HCT116 (cell line): ENCODE measurements at regions not wholly inside any gene's neighbourhood (a gene's known extent, or its start where the extent isn't known, plus 50 kb on each side); places are given as distances from the start of the nearest gene placed in this dataset.

Experiments
- ATAC-seq: fragments of 200-7000 bp; cut with Tn5 transposase; 2 replicates; pipeline ENCODE4 v1.9.1; 2020; ENCODE audit warnings: mild to moderate bottlenecking, moderate library complexity
- BruUV-seq: library from RNA; stranded (reverse); fragments of 400-500 nt; replicated peaks from 2 replicates; lab custom pipeline; 2021; lab: Mats Ljungman, UMichigan
- CTCF ChIA-PET: fragments of 300-600 bp; sonication (Branson Sonifier 250); formaldehyde crosslinking; loops from one replicate; lab custom pipeline; 2021; ENCODE audit warnings: antibody characterized with exemption; lab: Charles Lee
- POLR2A ChIA-PET: fragments of 300-600, 350-600 bp; sonication (Branson Sonifier 250); formaldehyde crosslinking; loops from one replicate; lab custom pipeline; 2021; ENCODE audit warnings: antibody characterized with exemption; lab: Charles Lee
- RAD21 ChIA-PET, 2 experiments: fragments of 300-600 bp; sonication (Branson Sonifier 250); formaldehyde crosslinking; loops; one replicate each; lab custom pipeline; 2023; ENCODE audit warnings: low total read pairs in 2 of 2; ENCODE audit not compliant: uncharacterized antibody in 2 of 2, unreplicated experiment in 2 of 2, low non-redundant PET in 1 of 2; lab: Charles Lee
- DNase-seq: peaks from one replicate; pipeline ENCODE4 v3.0.0-alpha.2; 2010; ENCODE audit warnings: low read depth, low spot score
- H2AFZ ChIP-seq: fragments of 200-600 bp; shearing (Covaris generic), sonication (generic); 2 replicates; pipeline ENCODE4 v1.6.1; 2017; ENCODE audit warnings: low read depth, mixed run types, mixed read lengths, antibody characterized with exemption, low read length; ENCODE audit not compliant: poor library complexity, severe bottlenecking
- H3K27ac ChIP-seq: 2 replicates; pipeline ENCODE4 v1.5.1; 2012; ENCODE audit warnings: low read depth, low read length
- H3K27me3 ChIP-seq: fragments of 200-600 bp; sonication (generic); 2 replicates; pipeline ENCODE4 v1.6.1; 2016; ENCODE audit warnings: mixed run types, low read length, mixed read lengths; ENCODE audit not compliant: insufficient read depth
- H3K36me3 ChIP-seq, 2 experiments: fragments of 200-500 bp in 1 of 2; fragments of 200-600 bp in 1 of 2; sonication (Bioruptor generic) in 1 of 2; sonication (generic) in 1 of 2; 2 replicates each; pipeline versions ENCODE4 v1.5.1 to v1.6.1; 2014 to 2016; ENCODE audit warnings: low read length in 2 of 2, inconsistent platforms in 1 of 2, mixed read lengths in 1 of 2, mixed run types in 1 of 2; ENCODE audit not compliant: insufficient read depth in 2 of 2, control insufficient read depth in 1 of 2
- H3K4me1 ChIP-seq, 2 experiments: fragments of 200-600 bp in 1 of 2; sonication (generic) in 1 of 2; 2 replicates each; pipeline versions ENCODE4 v1.5.1 to v1.6.1; 2012 to 2017; ENCODE audit warnings: low read length in 2 of 2, inconsistent platforms in 1 of 2, mild to moderate bottlenecking in 1 of 2, mixed read lengths in 1 of 2, mixed run types in 1 of 2, moderate library complexity in 1 of 2; ENCODE audit not compliant: insufficient read depth in 2 of 2, control insufficient read depth in 1 of 2
- H3K4me2 ChIP-seq: fragments of 200-600 bp; sonication (generic); 2 replicates; pipeline ENCODE4 v1.6.1; 2017; ENCODE audit warnings: mixed run types, low read length, mixed read lengths
- H3K4me3 ChIP-seq, 2 experiments: fragments of 200-600 bp in 1 of 2; sonication (generic) in 1 of 2; replicated peaks in 1 of 2; 2 replicates each; pipeline ENCODE4 v1.5.1; 2011 to 2016; ENCODE audit warnings: low read length in 2 of 2, control low read depth in 1 of 2, low read depth in 1 of 2, mild to moderate bottlenecking in 1 of 2, mixed read lengths in 1 of 2, mixed run types in 1 of 2
- H3K79me2 ChIP-seq: fragments of 200-600 bp; sonication (generic); 2 replicates; pipeline ENCODE4 v1.6.1; 2017; ENCODE audit warnings: mild to moderate bottlenecking, mixed run types, low read length, moderate library complexity, mixed read lengths; ENCODE audit not compliant: insufficient read depth
- H3K9ac ChIP-seq: fragments of 200-600 bp; sonication (generic); 2 replicates; pipeline ENCODE4 v1.6.1; 2016; ENCODE audit warnings: low read length, mixed read lengths
- H3K9me2 ChIP-seq: fragments of 200-600 bp; sonication (generic), shearing (Covaris generic); 2 replicates; pipeline ENCODE4 v1.6.1; 2017; ENCODE audit warnings: mixed run types, mild to moderate bottlenecking, moderate library complexity; ENCODE audit not compliant: insufficient read depth
- H3K9me3 ChIP-seq, 2 experiments: fragments of 200-500 bp in 1 of 2; fragments of 200-600 bp in 1 of 2; sonication (Bioruptor generic) in 1 of 2; sonication (generic) in 1 of 2; 2 replicates each; pipeline ENCODE4 v1.6.1; 2014 to 2017; ENCODE audit warnings: low read length in 2 of 2, mixed read lengths in 2 of 2, inconsistent platforms in 1 of 2, low read depth in 1 of 2, mild to moderate bottlenecking in 1 of 2, mixed run types in 1 of 2, moderate library complexity in 1 of 2; ENCODE audit not compliant: control insufficient read depth in 1 of 2, insufficient read depth in 1 of 2
- H4K20me1 ChIP-seq: fragments of 200-600 bp; sonication (generic), shearing (Covaris generic); 2 replicates; pipeline ENCODE4 v1.6.1; 2017; ENCODE audit warnings: mixed run types, mild to moderate bottlenecking, moderate library complexity; ENCODE audit not compliant: insufficient read depth
- CBX3 ChIP-seq: IDR thresholded peaks from 2 replicates; pipeline ENCODE4 v1.6.1; 2012; ENCODE audit warnings: low read depth
- EGR1 ChIP-seq: IDR thresholded peaks from 2 replicates; pipeline ENCODE4 v1.6.1; 2012; ENCODE audit warnings: low read depth
- EZH2 ChIP-seq: fragments of 200-600 bp; sonication (generic); IDR thresholded peaks from 2 replicates; pipeline ENCODE4 v1.6.1; 2017; ENCODE audit warnings: antibody characterized with exemption, mixed run types
- FOSL1 ChIP-seq: IDR thresholded peaks from 2 replicates; pipeline ENCODE4 v1.6.1; 2012; ENCODE audit warnings: low read depth
- JUND ChIP-seq: IDR thresholded peaks from 2 replicates; pipeline ENCODE4 v1.6.1; 2012
- POLR2AphosphoS5 ChIP-seq: IDR thresholded peaks from 2 replicates; pipeline ENCODE4 v1.6.1; 2011; ENCODE audit warnings: mild to moderate bottlenecking, low read depth, low read length, moderate library complexity
- RAD21 ChIP-seq: IDR thresholded peaks from 2 replicates; pipeline ENCODE4 v1.6.1; 2012; ENCODE audit warnings: low read depth, mild to moderate bottlenecking
- SP1 ChIP-seq: IDR thresholded peaks from 2 replicates; pipeline ENCODE4 v1.6.1; 2012; ENCODE audit warnings: low read depth
- SRF ChIP-seq: IDR thresholded peaks from 2 replicates; pipeline ENCODE4 v1.6.1; 2012; ENCODE audit warnings: low read depth
- ZFX ChIP-seq: fragments of 450-650 bp; IDR thresholded peaks from 2 replicates; pipeline ENCODE4 v1.6.1; 2017
- ZNF274 ChIP-seq: fragments of 200-500 bp; sonication (Bioruptor generic); IDR thresholded peaks from 2 replicates; pipeline ENCODE4 v1.6.1; 2014; ENCODE audit warnings: mild to moderate bottlenecking, low read depth, low read length, inconsistent platforms
- intact Hi-C: fragments of 100-400 bp; cut with micrococcal nuclease; formaldehyde crosslinking; loops from 2 replicates; pipeline ENCODE4 v1.10.0; 2022
- TF ChIP-seq, protein P1 (sequence below), 3 experiments: fragments of 200-600 bp in 1 of 3; sonication (generic) in 1 of 3; IDR thresholded peaks in 2 of 3; conservative IDR thresholded peaks in 1 of 3; 2 replicates each; pipeline ENCODE4 v1.5.1; 2012 to 2017; ENCODE audit warnings: low read depth in 2 of 3, low read length in 2 of 3, antibody characterized with exemption in 1 of 3, borderline replicate concordance in 1 of 3, control low read depth in 1 of 3, mild to moderate bottlenecking in 1 of 3, mixed read lengths in 1 of 3, mixed run types in 1 of 3, moderate library complexity in 1 of 3; ENCODE audit not compliant: insufficient read depth in 1 of 3
- TF ChIP-seq, protein P2 (sequence below): IDR thresholded peaks from 2 replicates; pipeline ENCODE4 v1.6.1; 2012
- TF ChIP-seq, protein P3 (sequence below): IDR thresholded peaks from 2 replicates; pipeline ENCODE4 v1.6.1; 2011; ENCODE audit warnings: mild to moderate bottlenecking, low read length, moderate library complexity; ENCODE audit not compliant: insufficient replicate concordance; ENCODE audit errors: extremely low read depth
- TF ChIP-seq, protein P4 (sequence below): IDR thresholded peaks from 2 replicates; pipeline ENCODE4 v1.6.1; 2012

DNA sequence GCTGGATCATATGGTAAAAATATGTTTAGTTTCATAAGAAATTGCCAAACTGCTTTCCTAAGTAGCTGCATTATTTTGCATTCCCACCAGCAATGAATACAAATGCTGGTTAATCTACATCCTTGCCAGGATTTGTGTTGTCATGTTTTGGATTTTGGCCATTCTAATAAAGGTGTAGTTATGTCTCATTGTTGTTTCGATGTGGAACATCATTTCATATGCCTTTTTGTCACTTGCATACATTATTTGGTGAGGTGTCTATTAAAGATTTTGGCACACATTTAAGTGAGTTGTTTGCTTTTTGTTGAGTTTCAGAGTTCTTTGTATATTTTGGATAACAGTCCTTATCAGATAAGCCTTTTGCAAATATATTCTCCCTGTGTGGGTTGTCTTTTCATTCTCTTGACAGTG is 299.2 kb upstream of the TFPI start:
- ChIA-PET CTCF (no interaction called here), RAD21 (no interaction called here), POLR2A (no interaction called here)
- H3K9me3 ChIP-seq: no peaks in the 10 kb centered on the region
- no peak overlapping the region for H3K4me3 ChIP-seq
- no peaks in the 10 kb centered on the region for H3K36me3 ChIP-seq
- H3K79me2 ChIP-seq: no peaks in the 10 kb centered on the region
- H3K9ac ChIP-seq: no peak overlapping the region
- DNase-seq (no peak), ATAC-seq (no peak)
- no peaks in the 10 kb centered on the region for H3K4me1 ChIP-seq
- H3K27ac ChIP-seq: no peak overlapping the region
- no peaks in the 10 kb centered on the region; the same call in 1 of the 2 replicates for H3K9me2 ChIP-seq
- H2AFZ ChIP-seq: no peak overlapping the region
- BruUV-seq: no TSS peak
- H3K27me3 ChIP-seq: no peaks in the 10 kb centered on the region
- no peak for TF ChIP-seq SP1
- TF ChIP-seq ZNF274: no peak
- no peak for TF ChIP-seq ZFX
- TF ChIP-seq, protein P1, sequence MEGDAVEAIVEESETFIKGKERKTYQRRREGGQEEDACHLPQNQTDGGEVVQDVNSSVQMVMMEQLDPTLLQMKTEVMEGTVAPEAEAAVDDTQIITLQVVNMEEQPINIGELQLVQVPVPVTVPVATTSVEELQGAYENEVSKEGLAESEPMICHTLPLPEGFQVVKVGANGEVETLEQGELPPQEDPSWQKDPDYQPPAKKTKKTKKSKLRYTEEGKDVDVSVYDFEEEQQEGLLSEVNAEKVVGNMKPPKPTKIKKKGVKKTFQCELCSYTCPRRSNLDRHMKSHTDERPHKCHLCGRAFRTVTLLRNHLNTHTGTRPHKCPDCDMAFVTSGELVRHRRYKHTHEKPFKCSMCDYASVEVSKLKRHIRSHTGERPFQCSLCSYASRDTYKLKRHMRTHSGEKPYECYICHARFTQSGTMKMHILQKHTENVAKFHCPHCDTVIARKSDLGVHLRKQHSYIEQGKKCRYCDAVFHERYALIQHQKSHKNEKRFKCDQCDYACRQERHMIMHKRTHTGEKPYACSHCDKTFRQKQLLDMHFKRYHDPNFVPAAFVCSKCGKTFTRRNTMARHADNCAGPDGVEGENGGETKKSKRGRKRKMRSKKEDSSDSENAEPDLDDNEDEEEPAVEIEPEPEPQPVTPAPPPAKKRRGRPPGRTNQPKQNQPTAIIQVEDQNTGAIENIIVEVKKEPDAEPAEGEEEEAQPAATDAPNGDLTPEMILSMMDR (IDR thresholded peaks at IDR 0.05 in 2 of 3, conservative IDR thresholded peaks at IDR 0.05 in 1 of 3; ENCODE audit: borderline replicate concordance in 1 of 3, insufficient read depth in 1 of 3, low read depth in 2 of 3, low read length in 2 of 3): no peak
- no peak for TF ChIP-seq EGR1
- no peak overlapping the region for H3K4me2 ChIP-seq
- H4K20me1 ChIP-seq: no peaks in the 10 kb centered on the region
- intact Hi-C loops: no loop called here

DNA sequence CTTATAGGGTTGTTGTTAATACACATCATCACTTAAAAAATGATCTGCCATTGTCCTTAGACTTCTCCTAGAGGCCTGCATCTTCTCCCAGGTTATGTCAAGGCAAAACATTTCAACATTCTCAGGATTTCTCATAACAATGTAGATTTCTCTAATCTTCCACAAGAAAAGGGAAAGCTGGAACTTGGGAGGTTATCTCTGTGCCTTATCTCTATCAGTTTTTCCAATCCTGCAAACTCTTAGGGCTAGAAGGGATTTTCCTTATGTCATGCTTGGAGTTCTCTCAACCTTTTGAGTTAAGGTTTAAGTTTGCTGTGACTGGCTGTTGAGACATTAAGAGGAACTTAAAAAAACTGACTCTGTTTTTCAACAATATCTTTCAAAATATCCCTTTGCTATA is 300.6 kb upstream of the TFPI start:
- intact Hi-C loops: no loop called here
- ChIA-PET CTCF (no interaction called here), POLR2A (no interaction called here), RAD21 (no interaction called here)
- Histone ChIP-seq H3K27ac (no peak overlapping the region), H3K9ac (no peak overlapping the region), H2AFZ (no peak overlapping the region), H3K27me3 (no peaks in the 10 kb centered on the region), H3K79me2 (no peaks in the 10 kb centered on the region), H3K4me3 (no peak overlapping the region), H4K20me1 (no peaks in the 10 kb centered on the region), H3K4me2 (no peak overlapping the region), H3K9me3 (no peaks in the 10 kb centered on the region), H3K36me3 (no peaks in the 10 kb centered on the region), H3K4me1 (no peaks in the 10 kb centered on the region), H3K9me2 (no peaks in the 10 kb centered on the region; the same call in 1 of the 2 replicates)
- no peak for ATAC-seq
- DNase-seq: no peak
- no TSS peak for BruUV-seq
- no peak for TF ChIP-seq EGR1
- TF ChIP-seq SRF: no peak
- no peak for TF ChIP-seq ZFX
- TF ChIP-seq FOSL1: no peak
- no peak for TF ChIP-seq EZH2
- no peak for TF ChIP-seq POLR2AphosphoS5
- no peak for TF ChIP-seq RAD21
- TF ChIP-seq, protein P2, sequence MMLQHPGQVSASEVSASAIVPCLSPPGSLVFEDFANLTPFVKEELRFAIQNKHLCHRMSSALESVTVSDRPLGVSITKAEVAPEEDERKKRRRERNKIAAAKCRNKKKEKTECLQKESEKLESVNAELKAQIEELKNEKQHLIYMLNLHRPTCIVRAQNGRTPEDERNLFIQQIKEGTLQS: no peak
- TF ChIP-seq ZNF274: no peak
- no peak for TF ChIP-seq JUND
- TF ChIP-seq, protein P3, sequence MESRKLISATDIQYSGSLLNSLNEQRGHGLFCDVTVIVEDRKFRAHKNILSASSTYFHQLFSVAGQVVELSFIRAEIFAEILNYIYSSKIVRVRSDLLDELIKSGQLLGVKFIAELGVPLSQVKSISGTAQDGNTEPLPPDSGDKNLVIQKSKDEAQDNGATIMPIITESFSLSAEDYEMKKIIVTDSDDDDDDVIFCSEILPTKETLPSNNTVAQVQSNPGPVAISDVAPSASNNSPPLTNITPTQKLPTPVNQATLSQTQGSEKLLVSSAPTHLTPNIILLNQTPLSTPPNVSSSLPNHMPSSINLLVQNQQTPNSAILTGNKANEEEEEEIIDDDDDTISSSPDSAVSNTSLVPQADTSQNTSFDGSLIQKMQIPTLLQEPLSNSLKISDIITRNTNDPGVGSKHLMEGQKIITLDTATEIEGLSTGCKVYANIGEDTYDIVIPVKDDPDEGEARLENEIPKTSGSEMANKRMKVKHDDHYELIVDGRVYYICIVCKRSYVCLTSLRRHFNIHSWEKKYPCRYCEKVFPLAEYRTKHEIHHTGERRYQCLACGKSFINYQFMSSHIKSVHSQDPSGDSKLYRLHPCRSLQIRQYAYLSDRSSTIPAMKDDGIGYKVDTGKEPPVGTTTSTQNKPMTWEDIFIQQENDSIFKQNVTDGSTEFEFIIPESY: no peak
- no peak for TF ChIP-seq CBX3
- TF ChIP-seq, protein P4, sequence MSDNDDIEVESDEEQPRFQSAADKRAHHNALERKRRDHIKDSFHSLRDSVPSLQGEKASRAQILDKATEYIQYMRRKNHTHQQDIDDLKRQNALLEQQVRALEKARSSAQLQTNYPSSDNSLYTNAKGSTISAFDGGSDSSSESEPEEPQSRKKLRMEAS: no peak
